SKM-1 treated with dmso at 0.1 percent for 144 hours (cell line): ENCODE measurements at regions not wholly inside any gene's neighbourhood (a gene's known extent, or its start where the extent isn't known, plus 50 kb on each side); places are given as distances from the start of the nearest gene placed in this dataset.
"Not testable (repeated sequence)": the region's sequence is repeated elsewhere in the genome, so short reads cannot be mapped to it uniquely, and the experiment has no call there.

Experiments used
- DNase-seq: peaks from one replicate; lab custom pipeline; 2025; ENCODE audit not compliant: unreplicated experiment; lab: John Stamatoyannopoulos, UW

GRCh38 chr20:48003021-48003420 is 217.7 kb upstream of the SULF2 start:
- no peak for DNase-seq

DNA sequence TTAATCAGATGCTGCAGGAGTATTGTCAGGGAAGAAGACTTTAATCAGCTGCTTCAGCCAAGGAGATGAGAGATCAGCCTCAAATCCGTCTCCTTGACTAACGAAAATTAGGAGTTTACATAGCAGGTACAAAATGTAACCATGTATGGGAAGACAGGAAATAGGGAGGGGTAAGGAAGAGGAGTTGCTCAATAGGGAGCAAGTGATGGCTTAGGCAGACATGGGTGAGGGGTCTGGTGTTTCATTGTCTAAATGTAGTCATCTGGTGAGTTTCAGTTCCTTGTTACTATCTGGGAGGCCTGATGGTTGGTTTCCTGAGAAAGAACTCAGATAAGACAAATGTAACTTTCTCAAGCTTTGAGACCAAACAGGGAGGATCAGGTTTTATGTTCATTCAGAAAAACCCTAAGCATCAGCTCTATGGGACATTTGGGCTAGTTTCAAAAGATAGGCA is 217.3 kb upstream of the SULF2 start:
- peak; percentile 67 for DNase-seq

DNA sequence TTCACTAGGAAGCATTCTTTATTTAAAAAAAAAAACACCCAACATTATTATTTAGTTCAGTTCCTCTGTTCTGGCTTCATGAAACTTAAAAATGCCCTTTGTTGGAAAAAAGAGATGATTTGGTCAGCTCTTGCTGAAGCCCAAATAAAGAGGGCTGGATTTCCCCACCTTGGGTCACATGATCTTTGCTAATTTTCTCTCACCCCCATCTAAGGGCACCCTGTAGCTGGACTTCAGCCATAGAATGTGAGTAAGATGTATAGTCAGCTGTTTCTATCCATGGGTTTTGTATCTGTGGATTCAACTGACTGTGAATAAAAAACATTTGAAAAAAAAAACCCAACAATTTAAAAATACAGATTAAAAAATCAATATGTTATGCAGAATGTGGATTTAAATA is 213.9 kb upstream of the SULF2 start:
- no peak for DNase-seq

DNA sequence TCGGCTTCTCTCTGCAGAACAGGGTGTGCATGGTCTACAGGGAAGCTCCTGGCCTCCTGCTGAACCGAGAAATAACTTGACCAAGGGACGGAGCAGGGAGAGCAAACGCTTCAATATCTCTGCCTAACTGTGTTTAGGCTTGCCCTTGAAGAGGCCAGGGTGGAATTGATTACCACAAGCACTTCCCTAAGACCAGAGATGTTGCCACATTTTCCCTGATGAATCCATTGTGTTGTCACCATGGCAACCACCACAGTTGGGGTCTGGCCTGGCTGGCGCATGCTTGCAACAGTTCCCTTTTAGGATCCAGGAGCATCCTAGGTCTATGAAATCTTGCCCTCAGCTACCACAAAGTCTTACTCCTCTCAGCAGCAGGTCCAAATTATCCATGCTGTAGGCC is 213.5 kb upstream of the SULF2 start:
- DNase-seq = peak; percentile 94

- no peak for DNase-seq
These were observed 210.4 kb upstream of the SULF2 start for GRCh38 chr20:47995661-47996060.

DNA sequence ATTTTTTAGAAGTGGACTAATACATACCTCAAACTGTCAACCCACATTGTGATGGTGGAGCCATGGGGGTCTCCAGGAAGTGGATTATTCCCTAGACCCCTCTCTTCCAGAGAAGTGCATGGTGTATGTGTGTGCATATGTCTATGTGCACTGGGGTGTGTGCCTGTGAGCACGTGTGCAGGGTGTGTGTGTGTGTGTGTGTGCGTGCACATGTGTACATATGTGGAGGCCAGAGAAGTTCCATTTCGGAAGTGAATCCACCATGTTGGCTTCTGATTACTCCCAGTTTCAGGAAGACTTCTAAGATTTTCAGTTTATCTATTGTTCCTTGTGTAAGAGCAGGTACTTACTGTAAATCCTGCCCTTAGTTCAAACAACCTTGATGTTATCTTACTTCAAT is 208.5 kb upstream of the SULF2 start:
- no peak for DNase-seq

DNA sequence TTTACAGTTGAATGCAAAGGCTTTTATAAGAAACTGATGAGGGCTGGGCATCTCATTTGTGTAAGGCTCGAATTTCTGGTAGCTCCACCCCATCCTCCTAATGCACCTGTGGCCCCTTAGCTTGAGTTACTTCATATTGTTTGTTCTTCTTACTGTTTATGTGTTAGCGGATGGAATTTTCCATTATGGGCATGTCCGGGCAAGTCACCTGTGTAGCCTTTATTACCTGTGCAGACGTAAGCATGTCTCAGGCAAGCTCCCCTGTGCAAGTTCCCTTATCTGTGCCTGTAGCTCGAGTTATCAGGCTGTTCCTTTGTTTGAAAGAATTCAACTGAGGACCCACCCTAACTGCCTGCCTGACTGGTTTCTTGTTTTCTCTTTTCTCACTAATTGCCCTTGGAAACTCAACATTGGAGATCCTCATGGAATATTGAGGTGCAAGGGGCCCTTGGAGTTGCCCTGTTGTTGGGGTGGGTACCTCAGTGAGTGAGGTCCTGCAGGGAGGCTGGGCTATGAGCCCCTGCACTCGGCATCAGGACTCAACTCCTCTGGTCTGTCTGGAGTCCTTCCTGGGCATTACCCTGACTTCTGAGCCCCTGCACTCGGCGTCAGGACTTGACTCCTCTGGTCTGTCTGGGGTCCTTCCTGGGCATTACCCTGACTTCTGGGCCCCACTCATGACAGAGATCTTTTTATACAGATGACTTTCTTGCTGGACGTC is 207.9 kb upstream of the SULF2 start:
- no peak for DNase-seq

GRCh38 chr20:47991875-47992488 is 206.7 kb upstream of the SULF2 start:
- no peak for DNase-seq

GRCh38 chr20:47990507-47991150 is 205.3 kb upstream of the SULF2 start:
- no peak for DNase-seq

DNA sequence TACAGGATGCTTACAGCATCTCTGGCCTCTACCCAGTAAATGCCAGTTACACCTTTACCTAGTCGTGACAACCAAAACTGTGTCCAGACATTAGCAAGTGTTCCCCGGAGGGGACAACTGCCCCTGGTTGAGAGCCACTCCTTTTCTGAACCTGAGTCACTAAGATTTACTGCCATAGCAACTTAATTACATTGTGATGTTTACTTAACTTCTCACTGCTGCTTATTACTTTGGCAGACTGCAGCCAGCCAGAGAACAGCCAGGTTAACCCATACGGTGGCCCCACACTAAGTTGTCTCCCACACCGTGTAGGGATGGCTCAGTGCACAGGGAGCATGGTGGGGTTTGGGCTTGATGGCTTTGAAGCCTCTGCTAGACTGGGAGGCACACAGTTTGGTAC is 204.7 kb upstream of the SULF2 start:
- DNase-seq = no peak

DNA sequence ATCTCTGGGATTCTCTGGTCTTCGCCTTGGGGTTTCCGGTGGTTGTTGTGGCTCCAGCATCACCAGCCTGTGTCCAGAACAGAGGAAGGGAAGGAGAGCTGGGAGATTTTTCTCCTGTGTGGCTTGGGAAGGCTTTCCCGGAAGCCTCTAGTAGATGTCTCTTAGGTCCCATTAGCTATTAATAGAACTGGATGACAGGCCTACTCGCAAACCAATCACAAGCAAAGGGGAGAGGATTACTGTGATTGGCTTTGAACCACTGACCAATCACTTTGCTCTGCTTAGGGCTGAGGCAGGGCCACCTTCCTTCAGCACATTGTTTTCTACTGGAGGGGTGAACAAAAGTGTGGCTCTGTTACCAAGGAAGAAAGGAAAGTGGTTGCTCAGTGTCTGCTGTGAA is 203.4 kb upstream of the SULF2 start:
- no peak for DNase-seq

DNA sequence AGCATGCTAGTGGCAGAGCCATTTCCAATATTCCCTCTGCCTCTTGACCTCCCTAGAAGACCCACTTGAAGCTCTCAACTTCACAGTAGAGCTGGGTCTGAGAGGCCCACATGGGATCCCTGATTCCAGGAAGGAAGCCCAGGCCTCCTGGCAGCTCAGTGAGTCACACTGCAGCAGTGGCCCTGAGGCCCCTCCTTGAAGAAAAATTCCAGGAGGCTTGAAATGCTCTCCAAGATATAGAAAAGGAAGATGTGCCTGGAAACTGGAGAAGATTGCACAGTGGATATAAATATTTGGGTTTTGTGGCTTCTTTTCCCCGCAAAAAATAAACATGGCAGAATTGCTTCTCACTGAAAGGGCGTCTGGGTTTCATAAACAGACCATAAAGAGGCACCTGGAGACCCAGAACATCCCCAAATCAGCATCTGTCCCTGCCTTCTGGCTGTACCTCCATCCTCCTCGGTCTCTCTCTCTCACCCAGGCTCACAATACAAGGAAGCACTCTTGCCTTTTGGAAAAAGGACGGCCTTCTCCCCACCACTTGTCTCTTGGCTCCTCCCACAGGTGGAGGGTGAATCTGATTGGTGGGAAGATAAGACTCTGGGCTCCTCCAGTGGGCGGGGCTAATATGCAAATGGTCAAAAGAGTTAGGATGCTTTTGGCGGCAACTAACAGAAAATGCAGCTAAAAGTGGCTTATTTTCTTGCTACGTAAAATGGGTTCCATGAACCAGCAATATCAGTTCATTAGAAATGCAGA is 200.0 kb upstream of the SULF2 start:
- DNase-seq = no peak

DNA sequence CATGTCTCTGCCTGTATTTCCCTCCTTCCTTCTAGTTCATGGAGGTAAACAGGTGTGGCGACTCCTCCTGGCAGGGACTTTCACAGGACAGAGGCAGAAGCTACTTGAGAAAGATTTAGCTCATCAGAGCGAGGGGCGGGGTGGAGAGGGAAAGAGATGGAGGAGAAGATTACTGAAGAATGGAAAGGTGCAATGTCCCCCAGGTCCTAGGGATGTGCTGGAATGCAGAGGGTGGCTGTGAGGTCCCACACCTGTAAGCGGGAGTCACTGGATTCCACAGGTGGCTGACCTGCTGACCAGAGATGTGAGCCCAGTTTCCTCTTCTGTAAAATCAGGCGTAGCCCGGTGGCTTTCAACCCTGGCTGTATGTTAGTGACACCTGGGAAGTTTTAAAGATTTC is 199.2 kb upstream of the SULF2 start:
- no peak for DNase-seq

DNA sequence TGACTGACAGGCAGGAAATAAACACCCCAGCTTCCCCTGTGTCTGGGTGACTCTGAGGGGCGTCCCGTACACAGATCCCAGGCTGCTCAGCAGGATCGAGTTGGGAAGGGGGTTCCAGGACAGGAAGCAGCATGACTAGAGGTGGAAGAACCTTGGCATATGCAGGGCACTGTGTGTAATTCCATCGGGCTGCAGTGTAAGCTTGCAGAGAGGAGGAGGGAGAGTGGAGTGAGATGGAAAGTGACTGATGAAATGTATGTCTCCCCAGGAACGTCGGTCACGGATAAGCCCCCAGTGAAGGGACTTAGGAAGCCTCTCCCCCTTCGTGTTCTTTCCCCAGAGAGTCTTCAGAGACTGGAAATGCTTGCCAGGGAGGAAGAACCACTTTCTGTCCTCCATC is 198.4 kb upstream of the SULF2 start:
- not testable (repeated sequence) for DNase-seq

DNA sequence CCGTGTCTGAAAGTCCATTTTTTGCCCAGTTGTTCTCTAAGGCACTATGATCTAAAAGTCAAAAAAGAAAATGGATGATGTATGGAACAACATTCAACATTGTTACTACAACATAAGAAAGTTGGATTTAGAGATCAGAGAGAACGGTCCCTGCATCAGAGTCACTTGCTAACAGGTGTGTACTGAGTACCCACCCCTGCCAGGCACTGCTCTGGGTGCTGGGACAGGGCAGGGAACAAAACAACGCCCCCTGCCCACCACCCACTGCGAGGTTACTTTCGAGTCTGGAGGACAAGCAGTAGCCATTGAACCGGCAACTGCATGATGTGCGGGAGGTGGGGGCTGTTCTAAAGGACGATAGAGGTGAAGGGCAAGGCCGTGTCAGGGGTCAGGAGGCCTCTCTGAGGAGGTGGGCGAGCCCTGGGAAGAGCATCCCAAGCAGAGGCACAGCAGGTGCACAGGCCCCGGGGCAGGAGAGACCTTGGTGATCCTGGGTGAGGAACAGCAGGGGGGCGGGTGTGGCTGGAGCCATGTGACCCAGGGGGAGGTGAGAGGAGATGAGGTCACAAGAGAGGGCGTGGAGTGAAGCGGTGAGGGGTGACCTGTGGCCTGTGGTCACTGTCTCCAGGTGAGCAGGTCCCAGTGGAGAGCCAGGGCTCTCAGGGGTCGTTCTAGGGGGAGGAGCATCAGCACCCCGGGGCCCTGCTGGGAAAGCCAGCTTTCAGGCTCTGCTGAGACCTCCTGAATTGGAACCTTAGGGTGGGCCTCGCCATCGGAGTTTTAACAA is 197.5 kb upstream of the SULF2 start:
- DNase-seq = no peak

DNA sequence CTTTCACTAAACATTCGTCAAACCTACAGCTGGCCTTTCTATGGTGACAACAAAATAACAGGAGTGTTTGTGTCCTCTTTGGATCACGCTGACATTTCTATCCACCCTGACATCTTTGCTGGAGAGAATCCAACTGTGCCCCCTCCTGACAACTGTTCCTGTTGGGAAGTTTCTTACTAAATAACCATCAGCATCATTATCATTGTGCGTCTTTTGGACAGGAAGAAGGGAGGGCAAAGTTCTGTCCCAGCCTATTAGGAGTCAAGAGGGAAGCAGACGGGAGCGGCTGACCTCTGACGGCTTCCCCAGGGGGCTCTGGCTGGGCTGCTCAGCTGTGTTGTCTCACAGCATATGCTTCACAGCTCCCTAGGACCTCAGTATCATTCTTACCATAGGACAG is 195.9 kb upstream of the SULF2 start:
- no peak for DNase-seq

- no peak for DNase-seq
These were observed 195.3 kb upstream of the SULF2 start for GRCh38 chr20:47980336-47981177.

- not testable (repeated sequence) for DNase-seq
These were observed 194.2 kb upstream of the SULF2 start for GRCh38 chr20:47979361-47980095.

GRCh38 chr20:47978428-47979120 is 193.3 kb upstream of the SULF2 start:
- DNase-seq = not testable (repeated sequence)
